ENCODE measurements at regions not wholly inside any gene's neighbourhood (a gene's known extent, or its start where the extent isn't known, plus 50 kb on each side); places are given as distances from the start of the nearest gene placed in this dataset.

DNA sequence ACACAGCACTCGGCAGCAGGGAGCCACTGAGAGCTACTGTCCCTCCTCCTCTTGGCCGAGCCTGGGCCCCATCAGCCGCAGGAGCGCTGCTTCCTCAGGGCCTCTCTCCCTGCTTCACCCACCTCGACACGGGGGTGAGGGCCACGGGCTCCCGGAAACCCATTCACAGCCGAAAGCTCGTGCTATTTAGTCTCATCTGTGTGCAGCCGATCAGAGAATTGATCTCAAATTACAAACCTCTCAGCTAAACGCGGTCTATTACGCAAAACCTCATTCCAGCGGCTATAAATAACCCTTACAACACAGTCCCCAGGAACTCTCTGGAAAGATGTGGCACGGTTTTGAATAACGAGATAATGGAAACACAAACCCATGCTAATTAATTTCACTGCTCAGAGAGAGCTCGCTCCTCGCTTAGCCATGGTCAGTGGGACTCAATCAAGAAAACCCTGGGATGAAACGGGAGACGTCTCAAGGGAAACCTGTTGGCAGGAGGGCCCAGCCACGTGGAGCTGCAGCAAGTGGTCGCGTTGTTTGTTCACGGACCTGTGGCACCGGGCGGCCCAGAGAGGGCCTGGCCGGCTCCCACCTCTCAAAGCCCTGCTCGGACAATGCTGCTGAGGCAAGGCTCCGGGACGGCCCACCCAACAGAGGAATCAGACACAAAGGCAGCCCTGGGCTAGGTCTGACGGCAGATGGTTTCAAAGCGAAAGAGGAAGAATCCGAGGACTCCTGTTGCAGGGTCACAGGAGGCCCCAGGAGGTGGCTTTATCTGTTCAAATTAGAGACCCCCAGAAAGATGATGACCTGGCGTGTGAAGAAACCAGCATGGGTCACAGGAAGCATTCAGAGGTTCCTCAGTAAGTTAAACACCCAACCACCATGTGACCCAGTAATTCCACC is 210.5 kb downstream of the CTTN start:
- DNase-seq (ENCODE audit: low spot score): peak; percentile 85

DNA sequence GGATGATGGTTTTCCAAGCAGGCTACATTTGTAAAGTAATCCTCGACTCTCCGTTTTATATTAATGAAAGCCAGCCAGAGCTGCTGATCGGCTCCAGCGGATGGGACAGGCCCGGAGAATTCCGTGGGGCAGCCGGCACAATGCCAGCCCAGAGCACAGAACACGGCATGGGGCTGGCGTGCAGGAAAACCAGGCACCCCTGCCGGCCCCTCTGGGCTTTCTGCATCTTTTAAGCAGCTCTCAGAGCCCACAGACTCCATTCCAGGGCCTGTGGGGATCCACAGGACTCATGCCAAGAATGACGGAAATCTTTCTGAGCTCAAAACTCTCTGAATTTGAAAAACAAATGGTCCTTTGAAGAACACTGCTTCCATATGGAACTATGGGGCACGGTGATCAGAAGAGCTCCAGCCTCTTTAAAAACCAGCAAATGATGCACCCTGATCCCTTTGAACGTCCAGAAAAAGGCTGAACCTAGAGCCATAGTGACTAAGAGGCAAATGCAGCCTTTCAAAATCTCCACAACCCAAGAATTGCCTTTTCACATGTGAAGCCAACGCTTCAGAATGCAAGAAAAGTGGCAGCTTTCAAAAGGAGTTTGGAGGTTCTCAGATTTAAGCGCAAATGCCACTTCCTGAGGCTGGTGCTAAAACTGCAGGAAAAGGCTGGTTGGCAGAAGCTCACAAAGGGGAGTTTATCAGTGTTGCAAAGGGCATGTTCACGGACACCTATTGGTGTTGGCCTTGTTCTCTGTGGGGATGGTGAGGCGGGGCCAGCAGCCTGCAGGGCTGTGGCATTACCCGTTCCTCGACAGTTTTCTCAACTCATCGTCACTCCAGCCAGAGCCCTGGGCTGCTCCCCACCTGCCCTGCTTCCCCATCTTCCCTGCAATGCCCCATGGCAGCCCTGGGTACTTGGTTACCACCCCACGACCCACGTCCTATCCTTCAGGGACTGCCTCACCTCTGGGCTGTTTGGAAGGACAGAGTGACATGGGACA is 212.5 kb downstream of the CTTN start:
- no peak for DNase-seq (ENCODE audit: low spot score)

DNA sequence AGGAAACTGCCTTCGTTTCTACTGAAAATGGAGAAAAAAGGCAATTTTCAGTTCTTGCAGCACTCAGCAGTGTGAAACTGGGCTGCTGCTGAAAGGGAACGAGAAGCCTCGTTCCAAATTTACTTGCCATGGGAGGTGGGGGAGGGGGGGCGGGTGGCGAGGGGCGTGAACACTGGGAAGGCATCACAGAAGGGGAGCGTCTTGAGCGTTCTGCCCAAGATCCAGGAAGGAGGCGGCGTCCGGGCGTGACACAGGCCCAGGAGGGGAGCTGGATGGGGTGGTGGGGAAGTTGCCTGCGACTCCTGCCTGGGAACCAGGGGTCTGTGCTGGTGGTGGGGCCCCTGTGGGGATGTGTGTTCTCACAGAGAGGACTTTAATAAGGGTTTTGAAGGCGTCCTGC is 213.5 kb downstream of the CTTN start:
- DNase-seq (ENCODE audit: low spot score): no peak

DNA sequence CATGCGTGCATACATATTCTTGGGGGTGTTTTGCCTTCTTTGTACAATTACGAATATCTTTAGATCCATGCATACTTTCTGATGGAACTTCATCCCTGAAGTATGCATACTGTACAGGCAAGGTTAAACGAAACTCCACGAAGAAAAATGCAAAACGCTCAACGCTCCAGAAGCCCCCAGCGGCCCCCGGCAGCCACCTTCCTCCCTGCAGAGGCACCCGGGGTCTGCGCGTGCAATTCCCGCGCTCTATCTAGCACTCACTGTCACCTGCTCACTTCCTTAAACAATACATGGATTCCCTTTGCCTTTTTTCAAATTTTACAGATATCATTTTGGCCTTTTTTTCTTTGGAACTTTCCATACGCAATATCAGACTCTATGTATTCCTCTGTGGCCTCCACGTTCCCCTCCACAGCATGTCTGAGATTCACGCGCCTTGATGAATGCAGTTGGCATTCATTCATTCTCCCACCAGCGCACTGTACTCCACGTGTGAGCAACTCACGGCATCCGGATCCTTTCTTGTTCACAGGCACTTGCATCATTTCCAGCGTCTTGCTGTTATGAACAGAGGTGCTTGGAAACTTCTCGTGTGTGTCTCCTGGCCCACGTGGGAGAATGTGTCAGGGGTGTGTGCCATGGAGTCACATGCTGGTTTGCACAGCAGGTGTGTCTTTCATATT is 214.3 kb downstream of the CTTN start:
- no peak for DNase-seq (ENCODE audit: low spot score)

DNA sequence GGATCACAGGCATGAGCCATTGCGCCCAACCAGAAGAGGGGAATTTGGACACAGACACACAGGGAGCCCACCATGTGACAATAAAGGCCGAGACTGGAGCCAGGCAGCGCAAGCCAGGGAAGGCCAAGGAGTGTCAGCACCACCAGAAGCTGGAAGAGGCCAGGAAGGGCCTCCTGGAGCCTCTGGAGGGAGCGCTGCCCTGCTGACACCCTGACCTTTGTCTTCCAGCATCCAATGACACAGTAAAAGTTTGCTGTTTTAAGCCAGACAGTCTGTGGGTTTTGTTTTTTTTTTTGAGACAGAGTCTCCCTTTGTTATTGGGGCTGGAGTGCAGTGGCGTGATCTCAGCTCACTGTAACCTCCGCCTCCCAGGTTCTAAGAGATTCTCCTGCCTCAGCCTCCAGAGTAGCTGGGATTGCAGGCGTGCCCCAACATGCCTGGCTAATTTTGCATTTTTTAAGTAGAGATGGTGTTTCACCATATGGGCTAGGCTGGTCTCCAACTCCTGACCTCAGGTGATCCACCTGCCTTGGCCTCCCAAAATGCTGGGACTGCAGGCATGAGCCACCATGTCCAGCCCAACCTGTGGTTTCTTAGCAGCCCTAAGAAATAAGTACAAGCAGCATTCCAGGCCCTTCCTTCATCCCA is 215.8 kb downstream of the CTTN start:
- no peak for DNase-seq (ENCODE audit: low spot score)

DNA sequence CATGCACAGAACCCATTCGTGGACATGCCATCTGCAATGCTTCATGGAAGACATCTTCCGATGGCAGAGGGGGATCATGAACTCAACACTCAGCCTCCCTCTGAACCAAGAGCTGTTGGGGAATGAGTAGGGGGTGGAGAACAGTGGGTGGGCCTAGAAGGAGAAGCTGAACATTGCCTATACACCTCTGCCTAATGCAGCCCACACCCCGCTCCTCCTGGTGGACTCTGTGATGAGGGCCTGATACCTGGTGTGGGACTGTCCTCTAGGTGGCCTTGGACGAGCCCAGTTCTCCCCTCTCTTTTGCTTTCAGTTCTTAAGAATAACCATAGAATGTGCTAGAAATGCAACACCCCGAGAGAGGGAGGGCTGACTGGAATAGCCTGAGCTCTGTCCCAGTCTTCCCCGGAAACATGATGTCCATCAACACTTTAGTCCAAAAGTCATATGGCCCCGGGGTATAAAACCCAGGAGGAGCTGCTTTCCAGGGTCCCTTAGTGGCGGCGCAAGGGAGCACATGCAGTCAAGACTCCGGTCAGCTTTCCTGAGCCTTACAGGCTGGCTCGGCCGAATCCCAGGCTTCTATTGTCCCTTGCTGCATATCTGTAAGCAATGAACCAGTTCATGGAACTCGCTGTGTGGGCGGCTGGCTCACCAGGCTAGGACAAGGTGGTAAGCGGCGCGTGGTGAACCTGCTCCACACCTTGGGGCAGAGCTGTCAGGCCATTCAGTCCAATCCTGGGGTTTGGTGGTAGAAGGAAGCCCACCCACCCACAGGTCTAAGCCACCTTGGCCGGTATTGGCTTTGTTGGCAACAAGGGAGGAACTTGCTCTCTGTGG is 216.9 kb downstream of the CTTN start:
- DNase-seq (ENCODE audit: low spot score): no peak

DNA sequence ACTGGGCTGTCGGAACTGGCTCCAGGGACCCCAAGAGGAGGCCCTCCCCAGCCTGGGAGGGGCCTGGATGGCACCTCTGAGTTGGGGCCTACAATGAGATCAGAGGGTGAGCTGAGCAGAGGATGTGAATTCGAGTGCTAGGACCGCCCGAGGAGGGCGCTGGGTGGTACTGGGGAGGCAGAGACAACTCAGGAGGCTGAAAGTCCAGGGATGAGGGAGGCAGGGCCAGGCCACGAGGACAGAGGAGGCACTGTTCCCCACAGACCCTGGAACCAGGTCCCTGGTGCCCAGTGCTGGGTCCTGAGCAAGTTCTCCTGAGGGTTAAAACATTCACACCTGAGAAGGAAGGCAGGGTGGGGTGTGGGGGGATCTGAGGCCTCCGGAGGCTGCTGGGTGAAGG is 218.0 kb downstream of the CTTN start:
- no peak for DNase-seq (ENCODE audit: low spot score)

DNA sequence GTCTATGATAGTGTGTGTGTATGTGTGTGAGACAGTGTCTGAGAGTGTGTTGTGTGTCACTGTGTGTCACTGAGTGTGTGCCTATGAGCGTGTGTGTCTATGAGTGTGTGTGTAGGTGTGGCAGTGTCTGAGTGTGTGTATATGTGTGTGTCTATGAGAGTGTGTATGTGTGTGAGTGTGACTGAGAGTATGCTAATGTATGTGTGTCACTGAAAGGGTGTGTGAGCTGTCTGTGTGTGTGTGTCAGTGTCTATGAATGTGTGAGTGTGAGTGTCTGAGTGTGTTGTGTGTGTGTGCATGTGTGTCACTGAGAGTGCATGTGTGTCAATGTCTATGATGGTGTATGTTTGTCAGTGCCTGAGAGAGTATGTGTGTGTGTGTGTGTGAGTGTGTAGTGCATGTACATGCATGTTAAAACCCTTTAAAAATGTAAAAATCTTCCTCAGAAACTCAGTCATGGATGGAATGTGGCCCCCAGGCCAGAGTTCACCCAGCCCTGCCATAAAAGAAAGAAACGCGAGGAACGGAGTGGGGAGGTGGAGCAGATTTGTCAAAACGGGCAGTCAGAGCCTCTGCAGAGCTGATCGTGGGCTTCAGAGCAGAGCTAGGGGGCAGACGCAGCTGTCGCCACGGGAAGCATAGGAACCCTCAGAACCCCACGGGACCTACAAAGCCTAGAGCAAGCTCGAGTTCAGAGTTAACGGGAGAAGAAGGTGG is 218.8 kb downstream of the CTTN start:
- DNase-seq (ENCODE audit: low spot score): no peak

DNA sequence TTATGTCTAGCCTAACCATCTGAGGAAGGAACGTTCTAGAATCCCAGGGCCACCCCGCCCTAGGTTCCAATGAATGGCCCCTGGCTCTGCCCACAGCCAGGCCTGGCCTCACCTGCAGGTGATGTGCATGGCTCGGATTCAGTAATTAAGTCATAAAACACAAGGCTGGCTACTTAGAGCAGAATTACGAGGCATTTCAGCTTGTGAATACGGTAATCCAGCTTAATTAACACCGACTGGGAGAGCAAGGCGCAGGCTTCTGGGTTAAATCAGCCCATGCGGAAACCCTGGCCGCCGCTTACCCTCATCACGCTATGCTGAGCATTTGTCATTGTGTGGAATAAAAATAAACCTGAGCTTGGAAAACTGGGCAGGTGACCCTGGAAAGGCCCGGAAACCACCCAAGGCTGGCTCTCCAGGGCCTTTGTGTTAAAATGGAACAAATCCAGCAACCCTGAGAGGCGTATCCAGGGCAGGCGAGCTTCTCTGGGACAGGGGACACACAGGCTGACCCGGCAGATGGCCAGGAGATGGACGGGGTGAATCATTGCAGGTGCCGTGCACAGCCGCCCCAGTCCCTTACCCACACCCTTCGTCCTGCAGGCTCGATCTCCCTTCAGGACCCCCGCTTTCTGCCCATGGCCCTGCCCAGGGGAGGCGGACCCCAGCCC is 220.2 kb downstream of the CTTN start:
- no peak for DNase-seq (ENCODE audit: low spot score)

DNA sequence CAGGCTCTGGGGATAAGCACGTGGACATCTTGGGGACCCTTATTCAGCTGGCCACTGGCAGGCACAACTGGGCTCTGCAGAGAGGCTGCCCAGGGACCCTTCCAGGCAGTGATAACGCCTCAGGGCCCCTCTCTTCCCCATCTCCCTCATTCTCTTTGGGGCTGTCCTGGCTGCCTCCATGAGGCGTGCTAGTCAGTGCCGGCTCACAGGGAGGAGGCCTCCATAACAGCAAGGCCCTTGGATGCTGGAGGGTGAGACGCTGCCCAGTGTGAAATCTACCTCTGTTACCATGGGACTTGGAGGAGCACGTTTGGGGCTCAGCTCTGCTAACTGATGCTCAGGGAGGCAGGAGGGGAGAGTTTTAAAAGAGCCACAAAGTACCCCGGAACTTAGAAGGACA is 221.3 kb downstream of the CTTN start:
- no peak for DNase-seq (ENCODE audit: low spot score)

DNA sequence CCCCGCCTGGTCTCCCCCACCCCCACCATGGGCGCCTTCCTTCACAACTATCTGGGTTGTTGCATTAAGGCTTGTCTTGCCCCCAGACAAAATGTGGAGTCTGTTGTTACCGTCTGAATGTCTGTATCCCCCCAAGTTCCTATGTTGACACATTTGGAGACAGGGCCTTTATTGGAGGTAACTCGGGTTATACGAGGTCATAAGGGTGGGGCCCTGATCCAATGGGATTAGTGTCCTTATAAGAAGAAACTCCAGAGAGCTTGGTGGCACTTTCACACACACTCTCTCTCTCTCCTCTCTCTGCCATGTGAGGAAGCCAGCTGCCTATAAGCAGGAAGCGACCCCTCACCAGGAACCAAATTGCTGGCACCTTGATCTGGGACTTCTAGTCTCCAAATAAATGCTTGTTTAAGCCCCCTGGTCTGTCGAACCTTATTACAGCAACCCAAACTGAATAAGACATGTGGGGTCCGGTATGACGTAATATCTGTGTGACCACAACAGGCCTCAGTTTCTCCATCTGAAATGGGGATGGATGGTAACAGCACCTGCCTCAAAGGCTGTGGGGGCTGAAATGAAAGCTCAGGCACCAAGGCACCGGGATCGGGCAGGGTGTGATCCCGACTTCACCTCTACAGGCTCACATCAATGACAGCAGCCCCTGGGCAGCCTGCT is 222.3 kb downstream of the CTTN start:
- DNase-seq (ENCODE audit: low spot score): no peak

DNA sequence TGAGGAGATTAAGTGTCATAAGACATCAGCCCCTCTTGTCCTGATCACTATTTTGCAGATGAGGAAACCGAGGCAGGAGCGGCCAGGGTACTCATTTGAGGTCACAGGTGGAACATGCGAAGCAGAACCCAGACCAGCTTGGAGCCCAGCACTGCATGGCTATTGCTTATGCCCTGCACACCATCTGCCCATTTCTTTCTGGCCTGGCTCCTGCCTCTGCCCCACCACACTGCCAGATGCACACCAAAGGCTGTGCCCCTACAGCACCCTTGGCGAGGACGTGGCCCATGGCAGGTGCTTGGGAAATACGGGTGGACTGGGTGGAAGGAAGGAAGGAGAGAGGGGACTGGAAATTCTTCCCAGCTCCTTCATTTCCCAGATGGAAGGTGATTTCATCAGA is 222.9 kb downstream of the CTTN start:
- no peak for DNase-seq (ENCODE audit: low spot score)

DNA sequence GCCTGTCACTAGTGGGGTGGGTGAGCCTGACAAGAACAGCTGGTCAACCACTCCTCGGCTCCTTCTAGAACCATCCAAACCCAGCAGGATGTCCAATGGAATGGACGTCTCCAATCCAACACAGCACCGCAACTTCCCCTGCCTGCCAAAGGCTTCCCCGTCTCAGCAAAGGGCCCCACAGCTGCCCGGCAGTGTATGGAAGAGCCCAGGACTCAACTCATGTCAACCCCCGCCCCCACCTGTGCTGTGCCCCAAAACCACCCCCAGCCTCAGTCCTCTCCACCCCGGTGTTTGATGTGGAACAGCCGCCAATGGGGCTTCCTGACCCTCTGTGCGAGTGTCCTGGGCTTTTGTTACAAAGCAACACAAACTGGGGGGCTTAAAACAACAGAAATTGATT is 223.8 kb downstream of the CTTN start:
- DNase-seq (ENCODE audit: low spot score): no peak

DNA sequence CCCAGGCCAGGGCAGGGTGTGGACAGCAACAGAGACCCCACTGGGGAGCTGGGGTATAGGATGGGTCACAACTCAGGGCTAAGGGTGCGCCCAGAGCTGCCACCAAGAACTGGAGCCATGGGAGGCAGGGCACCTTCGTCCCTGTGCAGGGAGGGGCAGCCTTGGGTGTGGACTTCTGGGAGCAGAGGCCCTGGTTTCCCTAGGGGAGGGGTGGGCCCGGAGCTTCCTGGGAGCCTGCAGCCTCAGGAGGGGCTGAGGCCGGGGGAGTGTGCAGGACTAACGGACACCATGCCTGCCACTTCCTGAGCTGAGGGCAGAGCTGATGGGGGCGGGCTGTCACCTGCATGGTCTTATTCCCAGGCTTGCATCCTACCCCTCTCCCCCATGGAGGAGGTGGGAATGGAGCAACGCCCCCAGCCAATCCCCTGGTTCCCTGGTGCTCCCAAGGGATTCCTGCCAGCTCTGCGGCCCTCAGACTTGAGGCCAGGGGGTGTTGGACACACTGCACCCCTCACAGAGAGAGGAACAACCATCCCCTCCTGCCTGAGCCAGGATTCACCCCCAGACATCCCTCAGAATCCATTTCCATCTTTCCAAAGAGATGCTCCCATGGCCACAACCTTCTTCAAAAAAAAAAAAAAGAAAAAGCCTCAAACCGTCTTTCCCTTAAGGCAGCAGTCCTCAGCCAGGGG is 225.7 kb downstream of the CTTN start:
- no peak for DNase-seq (ENCODE audit: low spot score)

DNA sequence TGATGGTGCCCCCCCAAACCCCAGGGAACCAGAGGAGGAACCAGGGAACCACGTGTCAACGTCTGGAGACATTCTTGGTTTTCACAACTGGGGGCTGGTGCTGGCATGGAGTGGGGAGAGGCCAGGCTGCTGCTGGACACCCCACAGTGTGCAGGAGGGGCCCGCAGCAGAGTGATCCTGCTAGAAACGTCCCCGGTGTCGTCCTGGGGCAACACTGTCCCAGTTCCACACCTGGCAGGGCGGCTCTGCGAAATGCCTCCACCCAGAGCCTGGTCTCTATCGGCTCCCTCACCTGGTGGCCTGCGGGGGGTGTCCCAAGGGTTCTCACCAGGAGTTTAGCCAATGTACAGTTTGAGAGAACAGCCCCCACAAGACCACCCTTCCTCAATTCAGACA is 226.3 kb downstream of the CTTN start:
- DNase-seq (ENCODE audit: low spot score): no peak

DNA sequence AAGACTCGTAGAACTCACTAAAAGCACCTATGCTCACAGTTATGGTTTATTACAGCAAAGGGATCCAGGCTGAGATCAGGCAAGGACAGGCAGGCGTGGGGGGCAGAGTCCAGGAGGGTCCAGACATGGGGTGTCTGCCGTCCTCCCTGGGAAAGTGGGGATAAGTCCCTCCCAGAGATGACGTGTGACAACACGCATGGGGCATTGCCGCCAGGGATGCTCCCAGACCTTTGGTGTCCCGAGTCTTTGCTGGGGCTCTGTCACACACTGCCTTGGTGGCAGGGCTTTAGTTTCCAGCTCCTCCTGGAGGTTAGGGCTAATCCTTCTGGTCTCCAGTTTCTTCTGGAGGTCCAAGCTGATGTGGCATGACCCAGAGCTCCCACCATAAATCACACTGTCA is 226.7 kb downstream of the CTTN start:
- DNase-seq (ENCODE audit: low spot score): no peak

DNA sequence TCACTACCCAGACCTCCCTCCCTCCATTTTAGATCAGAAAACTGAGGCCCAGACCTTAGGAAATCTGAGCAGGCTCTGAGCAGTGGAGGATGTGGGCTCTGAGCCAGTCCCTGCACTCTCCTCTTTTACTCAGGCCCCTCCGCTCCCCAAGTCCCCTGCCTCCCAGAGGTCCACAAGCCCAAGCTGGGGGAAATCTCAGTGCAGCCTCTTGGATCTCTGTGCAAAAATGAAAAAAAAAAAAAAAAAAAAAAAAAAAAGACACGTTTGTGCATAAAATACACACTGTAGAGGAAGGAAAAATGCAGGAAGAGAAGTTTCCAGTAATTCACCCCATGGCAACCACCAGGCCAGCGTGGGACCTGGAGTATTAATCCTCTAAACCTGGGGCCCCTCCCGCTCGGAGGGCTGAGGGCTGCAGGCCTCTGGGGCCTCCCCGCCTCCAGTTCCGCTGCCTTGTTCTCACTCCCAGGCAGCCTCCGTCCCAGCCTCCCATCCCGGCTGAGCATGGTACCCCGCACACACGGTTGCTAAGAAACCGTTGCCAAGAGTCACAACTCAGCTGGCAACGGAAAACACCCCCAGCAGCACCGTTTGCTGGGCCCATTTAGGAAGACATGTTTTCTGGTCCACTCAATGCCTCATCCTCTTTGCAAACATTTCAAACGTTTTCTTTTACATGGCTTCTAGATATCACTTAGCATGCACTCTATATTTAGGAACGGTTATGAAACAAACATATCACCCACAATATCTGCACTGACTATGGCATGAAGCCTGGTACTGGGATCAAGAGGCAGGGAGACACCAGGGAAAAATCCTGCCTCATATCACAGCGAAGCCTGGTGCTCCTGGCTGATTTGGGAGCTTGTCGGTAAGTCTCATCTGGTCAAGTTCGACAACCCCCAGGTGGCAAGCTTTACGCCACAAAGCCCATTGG is 227.5 kb downstream of the CTTN start:
- DNase-seq (ENCODE audit: low spot score): no peak

All from HuH-7.5 (cell line).